RPMI8226 (cell line): ENCODE measurements at regions not wholly inside any gene's neighbourhood (a gene's known extent, or its start where the extent isn't known, plus 50 kb on each side); places are given as distances from the start of the nearest gene placed in this dataset.
A peak's percentile ranks its signal among the peaks of the same experiment; 100 is the strongest.
"Not testable (repeated sequence)": the region's sequence is repeated elsewhere in the genome, so short reads cannot be mapped to it uniquely, and the experiment has no call there.

ENCODE experiments used
- DNase-seq: peaks from one replicate; pipeline ENCODE4 v3.0.0-alpha.2; 2015

GRCh38 chr17:68097161-68097805 is 61.7 kb downstream of the KPNA2 start:
- DNase-seq, result no peak

- not testable (repeated sequence) for DNase-seq
Measured at GRCh38 chr17:68099341-68099753, 63.8 kb downstream of the KPNA2 start.

DNA sequence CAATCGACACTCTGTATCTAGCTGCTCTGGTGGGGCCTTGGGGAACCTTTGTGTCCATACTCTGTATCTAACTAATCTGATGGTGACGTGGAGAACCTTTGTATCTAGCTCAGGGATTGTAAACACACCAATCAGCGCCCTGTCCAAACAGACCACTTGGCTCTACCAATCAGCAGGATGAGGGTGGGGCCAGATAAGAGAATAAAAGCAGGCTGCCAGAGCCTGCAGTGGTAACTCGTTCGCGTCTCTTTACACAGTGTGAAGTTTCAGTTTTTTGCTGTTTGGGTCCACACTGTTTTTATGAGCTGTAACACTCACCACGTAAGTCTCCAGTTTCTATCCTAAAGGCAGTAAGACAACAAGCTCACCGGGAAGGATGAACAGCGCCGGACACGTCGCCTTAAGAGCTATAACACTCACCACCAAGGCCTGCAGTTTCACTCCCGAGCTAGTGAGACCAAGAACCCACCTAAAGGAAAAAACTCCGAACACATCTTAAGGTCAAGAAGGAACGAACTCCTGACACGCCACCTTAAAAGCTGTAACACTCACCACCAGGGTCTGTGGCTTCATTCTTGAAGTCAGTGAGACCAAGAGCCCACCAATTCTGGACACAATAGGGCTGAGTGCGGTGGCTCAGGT is 64.6 kb downstream of the KPNA2 start:
- DNase-seq, result no peak

DNA sequence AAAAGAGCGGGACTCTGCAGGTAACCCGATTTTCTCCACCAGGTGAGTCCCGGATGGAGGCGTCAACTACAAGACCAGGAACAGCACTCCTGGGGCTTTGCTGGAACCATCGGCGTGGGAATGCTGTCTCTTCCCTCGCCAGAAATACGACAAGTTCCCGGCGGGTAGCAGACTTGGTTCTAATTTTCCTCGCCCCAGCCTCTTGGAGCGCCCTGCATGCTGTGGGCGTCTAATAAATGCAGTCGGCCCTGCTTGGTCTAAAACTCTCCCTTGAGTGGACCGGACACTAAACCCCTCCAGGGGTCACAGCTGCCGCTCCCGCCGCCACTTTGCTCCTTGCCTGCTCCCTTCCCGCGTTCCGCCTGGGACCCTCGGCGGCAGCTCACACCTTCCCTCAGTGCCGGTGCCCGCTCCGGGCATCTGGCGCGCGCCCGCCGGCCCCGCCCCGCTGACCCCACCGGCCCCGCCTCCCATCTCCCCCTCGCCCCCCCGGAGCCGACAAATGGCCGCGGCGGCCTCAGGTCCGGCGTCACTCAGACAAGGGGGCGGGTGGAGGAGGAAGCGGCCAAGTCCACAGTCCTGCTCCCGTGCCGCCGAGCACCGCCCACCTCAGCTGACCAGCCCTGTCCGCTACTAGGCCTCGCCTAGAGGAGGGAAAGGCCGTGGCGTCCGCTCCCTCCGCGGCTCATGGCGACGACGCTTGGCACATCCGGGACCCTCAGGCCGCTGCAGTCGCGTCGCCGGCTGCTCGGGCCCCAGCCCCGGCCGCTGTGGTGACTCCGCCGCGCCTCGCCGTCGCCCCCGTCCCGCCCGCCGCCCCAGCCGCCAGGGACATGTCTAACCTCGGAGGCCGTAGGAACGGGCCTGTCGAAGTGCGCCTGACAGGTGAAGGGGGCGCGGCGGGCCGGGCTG is 65.8 kb downstream of the KPNA2 start:
- DNase-seq, result peak; percentile 86

DNA sequence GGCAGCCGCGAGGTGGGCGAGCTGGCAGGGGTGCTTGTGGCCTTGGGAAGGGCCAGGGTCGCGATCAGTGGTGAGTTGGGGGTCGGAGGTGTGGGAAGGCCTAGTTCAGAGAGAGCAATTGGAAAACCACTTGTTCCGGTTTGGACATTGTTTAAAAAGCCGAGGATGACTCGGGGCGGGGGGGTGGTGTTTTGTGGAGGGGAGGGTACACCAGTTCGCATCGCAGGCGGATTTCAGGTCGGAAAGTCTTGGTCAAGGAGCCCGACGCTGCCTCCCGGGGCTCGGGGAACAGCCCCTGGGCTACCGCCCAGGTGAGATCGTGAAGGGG is 66.4 kb downstream of the KPNA2 start:
- no peak for DNase-seq

DNA sequence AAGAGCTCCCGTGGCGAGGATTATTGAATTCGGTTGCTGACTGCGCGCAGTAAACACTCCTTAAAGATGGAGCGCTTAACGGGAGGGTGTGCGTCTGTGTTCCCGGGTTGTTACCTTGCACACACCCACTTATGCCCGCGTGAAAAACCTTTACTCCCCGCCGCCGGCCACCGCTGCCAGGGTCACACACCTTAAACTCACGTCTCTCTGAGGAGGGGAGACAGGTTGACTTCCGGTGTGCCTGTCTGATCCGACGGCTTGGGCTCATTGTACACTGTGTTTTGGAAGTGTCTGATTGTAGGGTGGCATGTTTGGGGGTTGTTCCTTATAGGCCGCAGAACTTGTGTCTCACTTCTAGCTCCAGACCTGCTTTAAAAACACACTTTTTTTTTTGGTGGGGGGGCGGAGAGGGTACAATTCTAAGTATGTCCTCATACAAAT is 66.8 kb downstream of the KPNA2 start:
- DNase-seq, result peak; percentile 23

DNA sequence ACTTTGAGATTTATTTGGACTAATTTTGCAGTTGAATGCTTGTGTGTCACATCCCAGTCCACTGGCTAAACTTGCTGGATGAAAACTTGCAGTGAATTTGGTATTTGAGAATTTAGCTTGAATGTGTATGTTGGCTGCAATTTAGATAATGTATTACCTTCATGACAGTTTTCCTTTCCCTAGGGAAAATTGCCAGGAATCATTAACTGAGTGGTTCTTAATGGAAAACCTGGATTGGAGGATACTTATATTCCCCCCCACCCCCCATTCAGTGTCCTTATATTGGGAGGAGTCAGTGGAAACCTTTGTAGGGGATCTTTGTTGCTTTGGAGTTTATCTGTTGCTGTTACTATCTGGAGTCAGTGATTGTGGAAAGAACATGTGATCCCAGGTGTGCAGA is 67.6 kb downstream of the KPNA2 start:
- DNase-seq, result no peak

DNA sequence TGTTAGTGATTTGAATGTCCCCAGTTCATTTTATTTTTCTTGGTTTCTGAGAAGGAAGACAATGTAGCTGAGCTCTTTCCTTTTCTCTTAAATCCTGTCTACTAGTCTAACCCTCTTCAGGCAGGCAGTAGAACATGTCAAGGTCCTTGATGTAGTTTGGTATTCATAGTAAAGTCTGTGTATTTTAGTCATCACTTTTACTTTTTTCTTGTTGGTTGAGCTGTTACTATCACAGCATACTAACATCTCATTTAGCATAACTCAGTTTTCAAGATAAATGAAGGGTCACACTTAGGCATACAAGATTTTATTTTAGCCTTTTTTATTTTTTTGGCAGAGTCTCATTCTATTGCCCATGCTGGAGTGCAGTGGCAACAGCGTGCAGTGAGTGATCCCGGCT is 70.5 kb downstream of the KPNA2 start:
- DNase-seq, result no peak

GRCh38 chr17:68107373-68107772 is 71.8 kb downstream of the KPNA2 start:
- DNase-seq, result no peak

GRCh38 chr17:68108313-68109000 is 72.9 kb downstream of the KPNA2 start:
- DNase-seq, result no peak

DNA sequence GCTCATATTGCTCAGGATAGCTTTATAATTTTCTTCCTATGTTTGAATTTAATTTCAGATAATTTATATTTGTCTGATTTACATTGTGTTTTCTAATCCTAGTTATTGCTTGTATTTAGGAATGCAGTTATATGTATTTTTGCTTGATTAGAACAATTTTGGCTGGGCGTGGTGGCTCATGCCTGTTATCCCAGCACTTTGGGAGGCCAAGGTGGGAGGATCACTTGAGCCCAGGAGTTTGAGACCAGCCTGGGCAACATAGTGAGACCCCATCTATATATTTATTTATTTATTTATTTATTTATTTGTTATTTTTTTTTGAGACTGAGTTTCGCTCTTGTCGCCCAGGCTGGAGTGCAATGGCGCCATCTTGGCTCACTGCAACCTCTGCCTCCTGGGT is 73.9 kb downstream of the KPNA2 start:
- DNase-seq, result not testable (repeated sequence)

GRCh38 chr17:68116211-68116610 is 80.7 kb downstream of the KPNA2 start:
- DNase-seq, result not testable (repeated sequence)

DNA sequence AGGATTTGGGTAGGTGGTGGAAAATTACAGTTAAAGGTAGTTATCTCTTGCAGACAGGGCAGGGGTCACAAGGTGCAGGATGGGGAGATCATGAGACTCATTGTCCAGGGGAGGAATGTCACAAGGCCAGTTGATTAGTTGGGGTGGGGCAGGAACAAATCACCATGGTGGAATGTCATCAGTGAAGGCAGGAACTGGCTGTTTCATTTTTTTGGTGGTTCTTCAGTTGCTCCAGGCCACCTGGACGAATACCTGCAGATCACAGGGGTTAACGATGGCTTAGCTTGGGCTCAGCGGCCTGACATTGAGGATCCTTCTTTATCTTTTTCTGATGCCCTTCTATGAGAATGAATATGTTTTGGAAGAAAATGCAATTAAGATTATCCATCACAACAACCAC is 87.1 kb downstream of the KPNA2 start:
- no peak for DNase-seq

GRCh38 chr17:68125111-68125870 is 89.8 kb downstream of the KPNA2 start:
- DNase-seq, result no peak

DNA sequence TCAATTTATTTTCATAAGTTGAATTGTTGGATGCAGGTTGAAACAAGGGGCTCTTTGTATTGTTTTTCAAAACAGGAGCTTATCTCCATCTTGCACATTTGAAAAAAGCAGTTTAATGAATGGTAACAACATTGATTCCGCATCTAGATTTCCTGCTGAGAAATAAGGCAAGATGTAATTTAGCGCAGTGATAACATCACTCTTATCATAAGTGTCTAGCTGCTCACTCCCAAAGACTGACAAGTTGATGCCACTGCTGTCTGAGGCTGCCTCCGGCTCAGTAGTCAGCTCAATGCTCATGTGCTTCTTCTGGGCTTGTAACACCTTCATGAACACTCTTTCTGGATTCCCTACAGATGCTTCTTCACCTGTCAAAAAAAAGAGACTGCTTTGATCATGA is 92.4 kb downstream of the KPNA2 start:
- DNase-seq, result no peak

- no peak for DNase-seq
Measured at GRCh38 chr17:68131456-68131855, 95.9 kb downstream of the KPNA2 start.

- DNase-seq, result no peak
Measured at GRCh38 chr17:68133346-68134045, 98.0 kb downstream of the KPNA2 start.

- DNase-seq, result no peak
Measured at GRCh38 chr17:68134046-68134637, 98.6 kb downstream of the KPNA2 start.

DNA sequence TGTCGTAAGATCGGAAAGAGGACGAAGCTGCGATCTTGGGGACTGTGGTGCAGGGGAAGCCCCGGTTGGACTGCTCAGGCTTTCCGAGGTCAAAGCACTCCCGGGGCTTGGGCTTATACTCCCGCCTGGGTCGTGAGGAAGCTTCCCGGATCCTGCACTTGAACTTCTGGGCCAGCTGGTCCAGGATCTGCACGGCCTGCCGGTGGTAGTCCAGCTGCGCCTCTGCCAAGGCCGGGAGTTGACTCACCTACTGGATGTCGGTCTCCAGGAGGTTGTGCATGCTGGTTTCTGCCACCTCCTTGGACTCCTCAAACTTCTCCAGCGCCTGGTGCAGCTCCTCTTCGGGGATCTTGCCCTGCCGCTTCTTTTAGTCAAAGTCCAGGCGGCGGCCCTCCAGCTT is 99.2 kb downstream of the KPNA2 start:
- no peak for DNase-seq

DNA sequence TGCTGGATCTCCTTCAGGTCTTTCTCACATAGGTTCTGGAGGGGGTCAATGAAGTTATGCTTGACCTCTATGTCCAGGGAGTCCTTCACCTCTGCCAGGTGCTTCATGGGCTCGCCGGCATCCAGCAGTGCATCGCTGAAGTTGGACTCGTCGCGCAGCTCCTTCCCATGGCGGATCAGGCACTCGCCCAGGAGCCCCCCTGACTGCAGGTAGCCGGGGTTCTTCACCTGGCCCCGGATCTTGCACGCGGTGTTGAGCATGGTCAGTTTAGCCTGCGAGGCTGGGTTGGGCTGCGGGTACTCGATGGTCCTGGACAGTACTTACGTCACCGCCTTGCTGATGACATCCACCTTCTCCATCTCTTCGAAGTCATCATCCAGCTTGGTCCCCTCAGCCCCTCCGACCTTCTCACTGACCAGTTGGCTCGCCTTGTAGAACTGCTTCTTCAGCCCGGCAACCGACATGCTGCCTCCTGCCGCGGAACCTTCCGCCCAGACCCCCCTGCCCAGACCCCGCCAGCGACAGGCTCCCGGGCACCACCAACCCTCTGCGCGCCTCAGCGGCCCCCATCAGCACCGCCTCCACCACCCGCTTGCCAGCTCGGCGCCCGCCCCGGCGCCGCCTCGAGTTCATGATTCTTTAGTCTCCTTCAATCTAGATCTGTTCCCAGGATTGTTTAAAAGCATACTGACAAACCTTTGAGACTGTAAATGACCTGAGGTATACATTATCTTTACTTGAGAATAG is 99.8 kb downstream of the KPNA2 start:
- DNase-seq, result no peak

DNA sequence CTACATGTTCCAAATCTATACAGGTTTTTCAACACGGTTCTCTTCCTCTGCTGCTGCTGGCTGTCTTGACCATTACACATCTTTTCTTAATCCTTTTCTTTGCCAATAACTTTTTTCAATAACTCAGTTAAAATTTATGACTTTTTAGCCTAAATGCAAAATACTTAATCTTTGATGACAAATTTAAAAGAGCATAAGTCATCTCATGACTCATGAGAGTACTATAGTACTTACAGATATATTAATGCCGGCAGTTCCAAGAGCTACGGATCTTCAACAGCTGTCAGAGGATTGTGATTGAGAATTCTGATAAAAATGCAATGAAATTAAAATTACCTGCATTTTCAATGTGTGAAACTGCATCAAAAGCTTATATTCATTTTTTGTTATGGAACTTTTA is 105.5 kb downstream of the KPNA2 start:
- DNase-seq, result no peak
